ENCODE measurements at regions not wholly inside any gene's neighbourhood (a gene's known extent, or its start where the extent isn't known, plus 50 kb on each side); places are given as distances from the start of the nearest gene placed in this dataset.

DNA sequence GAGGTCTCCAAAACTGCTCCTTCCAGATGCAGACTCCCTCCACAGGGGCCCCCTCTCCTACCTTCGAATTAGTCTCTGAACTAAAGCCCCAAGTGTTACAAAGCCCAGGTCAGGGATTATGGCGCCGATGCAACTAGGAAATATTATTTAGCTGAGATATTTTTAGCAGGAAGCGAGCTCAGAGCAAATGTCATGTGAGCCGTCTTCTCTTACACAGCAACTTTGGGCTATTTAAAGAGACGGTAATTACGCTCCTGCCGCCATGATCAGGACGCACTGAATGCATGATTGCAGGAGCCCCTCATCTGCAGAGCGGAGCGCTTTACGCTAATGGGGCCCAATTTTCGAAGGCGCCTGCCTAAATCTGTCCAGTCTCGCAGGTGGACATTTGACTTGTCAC is 55.3 kb upstream of the TARDBP start:
- Histone ChIP-seq H2AFZ (ENCODE audit: low read depth, low read length) (no peak overlapping the region), H3K4me1 (ENCODE audit: control insufficient read depth, extremely low read depth, insufficient read depth, low read length) (no peaks in the 10 kb centered on the region), H3K9ac (replicated peaks; ENCODE audit: extremely low read depth, insufficient read depth, low read length) (no peak overlapping the region), H3K4me3 (replicated peaks in 1 of 3; ENCODE audit: insufficient read depth in 1 of 3, low read depth in 1 of 3, low read length in 3 of 3) (no peak overlapping the region), H3K4me2 (ENCODE audit: insufficient read depth, low read length) (no peak overlapping the region), H3K36me3 (ENCODE audit: control insufficient read depth in 2 of 2, extremely low read depth in 1 of 2, insufficient read depth in 2 of 2, low read length in 2 of 2) (no peaks in the 10 kb centered on the region), H3K9me1 (replicated peaks; ENCODE audit: control insufficient read depth, extremely low read depth, insufficient read depth, low read length) (no peaks in the 10 kb centered on the region), H3K27me3 (ENCODE audit: control insufficient read depth in 2 of 2, insufficient read depth in 2 of 2, low read length in 2 of 2) (peaks cover 0 to 2% of the 10 kb centered on the region in 2 experiments), H3K79me2 (ENCODE audit: control insufficient read depth, insufficient read depth, low read length) (no peaks in the 10 kb centered on the region), H4K20me1 (replicated peaks; ENCODE audit: control insufficient read depth, extremely low read depth, insufficient read depth, low read length) (no peaks in the 10 kb centered on the region), H3K9me3 (replicated peaks; ENCODE audit: control insufficient read depth, insufficient read depth, low read length) (no peaks in the 10 kb centered on the region), H3K27ac (ENCODE audit: insufficient read depth, low read depth, low read length) (no peak overlapping the region)
- CTCF ChIA-PET: interaction anchor here (1.0 kb wide), 1 partner anchor 450 kb away, joined by 3 read pairs; no protein-coding TSS in a partner anchor
- POLR2A ChIA-PET: no interaction called here
- DNase-seq (ENCODE audit: low read depth, low spot score) (no peak), FAIRE-seq (no peak)
- TF ChIP-seq, protein P1, sequence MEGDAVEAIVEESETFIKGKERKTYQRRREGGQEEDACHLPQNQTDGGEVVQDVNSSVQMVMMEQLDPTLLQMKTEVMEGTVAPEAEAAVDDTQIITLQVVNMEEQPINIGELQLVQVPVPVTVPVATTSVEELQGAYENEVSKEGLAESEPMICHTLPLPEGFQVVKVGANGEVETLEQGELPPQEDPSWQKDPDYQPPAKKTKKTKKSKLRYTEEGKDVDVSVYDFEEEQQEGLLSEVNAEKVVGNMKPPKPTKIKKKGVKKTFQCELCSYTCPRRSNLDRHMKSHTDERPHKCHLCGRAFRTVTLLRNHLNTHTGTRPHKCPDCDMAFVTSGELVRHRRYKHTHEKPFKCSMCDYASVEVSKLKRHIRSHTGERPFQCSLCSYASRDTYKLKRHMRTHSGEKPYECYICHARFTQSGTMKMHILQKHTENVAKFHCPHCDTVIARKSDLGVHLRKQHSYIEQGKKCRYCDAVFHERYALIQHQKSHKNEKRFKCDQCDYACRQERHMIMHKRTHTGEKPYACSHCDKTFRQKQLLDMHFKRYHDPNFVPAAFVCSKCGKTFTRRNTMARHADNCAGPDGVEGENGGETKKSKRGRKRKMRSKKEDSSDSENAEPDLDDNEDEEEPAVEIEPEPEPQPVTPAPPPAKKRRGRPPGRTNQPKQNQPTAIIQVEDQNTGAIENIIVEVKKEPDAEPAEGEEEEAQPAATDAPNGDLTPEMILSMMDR (IDR thresholded peaks at IDR 0.05; ENCODE audit: extremely low read depth in 1 of 2, insufficient read depth in 1 of 2, low read depth in 1 of 2, low read length in 2 of 2): no peak
- TF ChIP-seq FOS (IDR thresholded peaks at IDR 0.05; ENCODE audit: borderline replicate concordance, insufficient read depth, low read length): no peak
- TF ChIP-seq POLR2A (IDR thresholded peaks at IDR 0.05; ENCODE audit: low read depth, low read length): no peak
- TF ChIP-seq EZH2 (IDR thresholded peaks at IDR 0.05; ENCODE audit: borderline replicate concordance, low read depth, low read length, severe bottlenecking): no peak
- TF ChIP-seq GATA2 (IDR thresholded peaks at IDR 0.05; ENCODE audit: insufficient read depth, insufficient read length, low read depth, low read length): no peak
- TF ChIP-seq, protein P2, sequence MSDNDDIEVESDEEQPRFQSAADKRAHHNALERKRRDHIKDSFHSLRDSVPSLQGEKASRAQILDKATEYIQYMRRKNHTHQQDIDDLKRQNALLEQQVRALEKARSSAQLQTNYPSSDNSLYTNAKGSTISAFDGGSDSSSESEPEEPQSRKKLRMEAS (IDR thresholded peaks at IDR 0.05; ENCODE audit: insufficient read depth, insufficient read length): no peak
- no peak for TF ChIP-seq MYC (IDR thresholded peaks at IDR 0.05; ENCODE audit: low read depth, low read length)
- no peak for TF ChIP-seq JUN (IDR thresholded peaks at IDR 0.05; ENCODE audit: borderline replicate concordance, insufficient read depth, insufficient read length, low read depth)
- no peak for TF ChIP-seq POLR2AphosphoS5 (IDR thresholded peaks at IDR 0.05; ENCODE audit: insufficient read depth, low read depth, low read length)
- BruUV-seq (replicated peaks): no TSS peak
- intact Hi-C loops (cut with micrococcal nuclease): no loop called here
- dilution Hi-C loops (cut with MboI; ENCODE audit: extremely low pct_ligation_motif_present, low sequenced_read_pairs): no loop called here
